Neutrophil (primary cell): ENCODE measurements at regions not wholly inside any gene's neighbourhood (a gene's known extent, or its start where the extent isn't known, plus 50 kb on each side); places are given as distances from the start of the nearest gene placed in this dataset.

Experiments
- H3K27ac ChIP-seq: fragments of 200-600 bp; sonication (generic); 2 replicates; pipeline ENCODE4 v1.5.1; 2016; ENCODE audit warnings: mild to moderate bottlenecking, moderate library complexity
- H3K27me3 ChIP-seq: fragments of 200-600 bp; sonication (generic); 2 replicates; pipeline ENCODE4 v1.6.0; 2016; ENCODE audit warnings: mild to moderate bottlenecking
- H3K36me3 ChIP-seq: fragments of 200-600 bp; sonication (generic); 2 replicates; pipeline ENCODE4 v1.5.1; 2017
- H3K4me1 ChIP-seq, 2 experiments: fragments of 200-600 bp in 1 of 2; sonication (generic) in 1 of 2; 1 replicate in 1 of 2; 2 replicates in 1 of 2; pipeline versions ENCODE4 v1.5.1 to v1.6.1; 2013 to 2016; ENCODE audit warnings: low read depth in 1 of 2, low read length in 1 of 2, mild to moderate bottlenecking in 1 of 2, moderate library complexity in 1 of 2; ENCODE audit not compliant: control insufficient read depth in 1 of 2, insufficient read depth in 1 of 2
- H3K4me3 ChIP-seq, 2 experiments: fragments of 200-600 bp in 1 of 2; sonication (generic) in 1 of 2; 1 replicate in 1 of 2; 2 replicates in 1 of 2; pipeline ENCODE4 v1.5.1; 2013 to 2016; ENCODE audit warnings: low read depth in 1 of 2, low read length in 1 of 2, mild to moderate bottlenecking in 1 of 2, moderate library complexity in 1 of 2
- H3K9me3 ChIP-seq: fragments of 200-600 bp; sonication (generic); 2 replicates; pipeline ENCODE4 v1.5.1; 2016
- CTCF ChIP-seq: fragments of 200-600 bp; sonication (generic); IDR thresholded peaks from 2 replicates; pipeline ENCODE4 v1.5.1; 2016; ENCODE audit warnings: antibody characterized with exemption

- Histone ChIP-seq H3K27ac (no peak overlapping the region), H3K9me3 (no peaks in the 10 kb centered on the region), H3K4me1 (no peaks in the 10 kb centered on the region), H3K4me3 (no peak overlapping the region), H3K27me3 (no peaks in the 10 kb centered on the region), H3K36me3 (no peaks in the 10 kb centered on the region)
- no peak for TF ChIP-seq CTCF
These were observed 380.4 kb downstream of the OLFM4 start for GRCh38 chr13:53408847-53409568.

GRCh38 chr13:53411463-53411862, 382.9 kb downstream of the OLFM4 start:
- no peak overlapping the region for H3K4me3 ChIP-seq
- no peak for TF ChIP-seq CTCF
- H3K27me3 ChIP-seq, result no peaks in the 10 kb centered on the region
- H3K36me3 ChIP-seq, result no peaks in the 10 kb centered on the region
- no peaks in the 10 kb centered on the region for H3K9me3 ChIP-seq
- H3K27ac ChIP-seq, result no peak overlapping the region
- H3K4me1 ChIP-seq, result no peaks in the 10 kb centered on the region

- TF ChIP-seq CTCF, result no peak
- no peak overlapping the region for H3K4me3 ChIP-seq
- no peaks in the 10 kb centered on the region for H3K27me3 ChIP-seq
- H3K27ac ChIP-seq, result no peak overlapping the region
- H3K9me3 ChIP-seq, result no peaks in the 10 kb centered on the region
- no peaks in the 10 kb centered on the region for H3K36me3 ChIP-seq
- H3K4me1 ChIP-seq, result no peaks in the 10 kb centered on the region
These were observed 386.5 kb downstream of the OLFM4 start for GRCh38 chr13:53415135-53415534.

GRCh38 chr13:53417601-53418000, 389.0 kb downstream of the OLFM4 start:
- no peaks in the 10 kb centered on the region for H3K27me3 ChIP-seq
- TF ChIP-seq CTCF, result no peak
- no peaks in the 10 kb centered on the region for H3K36me3 ChIP-seq

GRCh38 chr13:53422415-53422814, 393.8 kb downstream of the OLFM4 start:
- Histone ChIP-seq H3K4me3 (no peak overlapping the region), H3K27me3 (no peaks in the 10 kb centered on the region), H3K9me3 (no peaks in the 10 kb centered on the region), H3K27ac (no peak overlapping the region), H3K4me1 (no peaks in the 10 kb centered on the region), H3K36me3 (no peaks in the 10 kb centered on the region)
- TF ChIP-seq CTCF, result no peak

More at GRCh38 chr13:53417601-53418000, 389.0 kb downstream of the OLFM4 start:
- no peak overlapping the region for H3K27ac ChIP-seq
- no peak overlapping the region for H3K4me3 ChIP-seq
- no peaks in the 10 kb centered on the region for H3K9me3 ChIP-seq
- H3K4me1 ChIP-seq, result no peaks in the 10 kb centered on the region
